ENCODE measurements at regions not wholly inside any gene's neighbourhood (a gene's known extent, or its start where the extent isn't known, plus 50 kb on each side); places are given as distances from the start of the nearest gene placed in this dataset.

DNA sequence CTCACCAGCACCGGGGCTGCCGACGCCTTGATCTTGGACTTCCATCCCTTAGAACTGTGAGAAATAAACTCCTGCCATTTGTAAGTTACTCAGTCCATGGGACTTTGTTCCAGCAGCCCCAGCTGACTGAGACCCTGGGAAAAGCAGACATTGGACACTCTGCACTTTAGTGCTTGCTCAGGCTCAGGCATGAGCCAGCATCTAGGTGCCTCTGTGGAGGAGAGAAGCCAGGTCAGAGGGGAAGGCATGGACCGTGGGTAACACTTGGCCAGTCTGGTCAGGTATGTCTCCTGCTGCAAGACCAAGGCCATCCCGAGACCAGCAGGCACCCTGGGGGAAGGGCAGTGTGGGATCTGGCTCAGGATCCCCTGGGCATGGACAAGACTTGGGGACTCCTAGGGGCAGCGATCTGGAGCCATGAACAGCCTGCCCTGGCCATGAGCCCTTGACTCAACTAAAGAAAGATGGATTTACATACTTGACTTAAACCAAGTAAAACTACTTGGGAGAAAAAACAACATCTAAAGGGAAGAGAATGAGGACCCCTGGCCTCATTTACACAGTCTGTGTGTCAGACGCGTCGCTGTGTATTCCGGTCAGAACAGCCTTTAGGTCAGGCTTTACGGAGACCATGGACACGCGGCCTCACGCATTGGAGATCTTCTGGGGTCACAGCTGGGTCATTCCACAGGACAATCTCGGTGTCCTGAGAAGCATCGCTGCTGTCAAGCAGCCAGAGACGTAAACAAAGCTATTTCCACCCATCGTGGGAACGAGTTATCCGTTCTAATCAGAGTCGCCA, 497.1 kb downstream of the BRD1 start:
- no peak for DNase-seq

- no peak for DNase-seq
Observed at GRCh38 chr22:49329636-49330035, 498.0 kb downstream of the BRD1 start.

- DNase-seq, result no peak
Observed at GRCh38 chr22:49328630-49329405, 498.9 kb downstream of the BRD1 start.

DNA sequence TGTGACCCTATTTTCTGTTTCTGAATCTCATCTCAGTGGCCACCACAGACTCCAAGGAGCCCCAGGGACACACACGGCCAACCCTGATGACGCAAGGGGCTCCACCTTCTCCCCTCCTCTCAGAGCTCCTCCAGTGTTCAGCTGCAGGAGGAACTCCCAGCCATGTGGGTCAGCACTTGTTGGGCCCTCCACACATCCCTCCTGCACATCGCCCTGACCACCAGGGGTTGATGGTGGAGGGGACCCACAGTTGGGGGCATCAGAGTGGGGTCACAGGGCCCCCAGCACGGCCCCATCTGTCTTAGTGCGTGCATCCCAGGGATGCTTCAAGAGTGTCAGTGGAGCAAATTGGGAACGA, 499.6 kb downstream of the BRD1 start:
- DNase-seq, result no peak

GRCh38 chr22:49327411-49328117, 500.1 kb downstream of the BRD1 start:
- no peak for DNase-seq

- no peak for DNase-seq
Observed at GRCh38 chr22:49326558-49326957, 501.1 kb downstream of the BRD1 start.

DNA sequence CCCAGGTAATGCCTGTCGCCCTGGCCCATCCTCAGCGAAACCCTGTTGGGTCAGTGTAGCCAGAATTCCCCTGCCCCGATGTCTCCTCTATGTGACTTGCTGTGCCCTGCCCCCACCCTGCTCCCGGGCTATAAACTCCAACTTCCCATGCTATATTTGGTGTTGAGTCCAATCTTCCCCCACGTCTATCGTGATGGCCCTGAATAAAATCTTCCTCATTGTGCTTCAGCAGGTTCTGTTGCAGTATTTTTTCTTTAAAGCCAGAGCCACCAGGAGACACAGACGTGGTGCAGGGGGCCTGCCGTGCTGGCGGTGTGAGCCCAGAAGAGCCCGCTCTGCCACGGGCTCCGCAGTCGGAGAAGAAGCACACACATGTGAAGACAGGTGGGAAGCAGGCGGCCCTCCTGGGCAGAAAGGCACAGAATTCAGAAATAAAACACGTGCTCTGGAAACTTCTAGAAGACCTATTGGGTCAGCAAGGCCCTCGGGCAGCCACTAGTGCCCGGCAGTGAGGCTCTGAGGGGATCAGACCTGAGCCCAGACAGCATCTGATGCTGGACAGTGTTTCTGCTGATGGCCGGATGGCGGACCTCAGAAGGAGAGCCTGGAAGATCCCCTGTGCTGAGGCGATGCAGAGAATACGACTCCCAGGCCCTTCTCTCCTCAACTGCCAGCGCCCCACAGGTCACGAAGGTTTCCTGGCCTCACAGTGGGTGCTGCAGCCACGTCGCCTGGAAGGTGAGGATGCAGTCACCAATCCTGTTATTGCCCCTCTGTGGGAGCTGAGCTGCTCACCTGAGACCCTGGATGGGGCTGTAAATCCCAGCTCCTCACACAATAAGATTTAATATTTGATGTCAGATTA, 501.9 kb downstream of the BRD1 start:
- no peak for DNase-seq

- DNase-seq, result no peak
Observed at GRCh38 chr22:49324527-49325491, 502.9 kb downstream of the BRD1 start.

GRCh38 chr22:49323751-49324415, 503.8 kb downstream of the BRD1 start:
- DNase-seq, result no peak

DNA sequence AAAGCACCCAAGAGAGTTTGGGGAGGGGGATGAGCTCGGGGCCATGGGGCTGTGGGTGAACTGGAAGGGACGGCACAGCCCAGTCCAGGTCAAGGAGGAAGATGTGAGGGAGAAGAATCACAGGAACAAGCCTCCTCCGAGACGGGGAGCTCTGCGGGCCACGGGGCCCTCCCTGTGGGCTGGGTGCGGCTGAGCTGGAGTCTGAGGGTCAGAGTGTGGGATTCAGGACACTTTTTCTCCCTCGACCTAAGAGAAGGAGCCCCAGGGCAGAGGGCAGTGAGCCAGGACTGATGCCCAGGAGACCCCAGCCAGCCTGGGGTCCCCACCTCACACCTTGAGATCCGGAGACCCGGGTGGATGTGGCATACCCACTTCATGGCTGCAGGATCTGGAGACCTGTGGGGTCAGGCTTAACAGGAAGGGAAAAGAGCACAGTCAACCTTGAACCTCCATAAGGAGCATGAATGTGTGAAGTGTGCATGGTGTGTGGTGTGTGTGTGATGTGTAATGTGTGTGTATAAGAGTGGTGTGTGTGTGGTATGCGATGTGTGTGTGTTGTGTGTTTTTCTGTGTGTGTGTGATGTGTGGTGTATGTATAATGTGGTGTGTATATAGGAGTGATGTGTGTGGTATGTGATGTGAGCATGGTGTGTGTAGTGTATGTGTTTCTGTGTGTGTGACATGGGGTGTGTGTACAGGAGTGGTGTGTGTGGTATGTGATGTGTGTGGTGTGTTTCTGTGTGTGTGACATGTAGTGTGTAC, 504.6 kb downstream of the BRD1 start:
- DNase-seq, result no peak

DNA sequence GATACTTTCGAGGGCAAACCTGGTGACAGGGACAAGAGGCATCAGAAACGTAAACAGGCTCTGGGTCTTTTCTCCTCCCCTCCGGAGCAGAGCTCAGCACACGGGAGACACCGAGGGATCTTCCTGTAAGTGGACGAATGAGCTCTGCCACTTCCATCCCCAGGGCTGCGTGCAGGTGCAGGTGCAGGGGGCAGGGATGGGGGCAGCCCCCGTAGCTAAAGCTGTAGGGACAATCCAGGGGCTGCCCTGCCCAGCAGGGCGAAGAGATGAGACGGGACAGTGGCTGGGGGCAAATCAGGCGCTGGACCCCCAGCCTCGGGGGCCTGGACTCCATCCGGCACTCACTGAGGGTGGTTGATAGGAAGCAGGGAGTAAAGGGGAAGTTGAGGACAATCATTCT, 505.4 kb downstream of the BRD1 start:
- DNase-seq, result no peak

GRCh38 chr22:49321477-49322055, 506.1 kb downstream of the BRD1 start:
- DNase-seq, result no peak

DNA sequence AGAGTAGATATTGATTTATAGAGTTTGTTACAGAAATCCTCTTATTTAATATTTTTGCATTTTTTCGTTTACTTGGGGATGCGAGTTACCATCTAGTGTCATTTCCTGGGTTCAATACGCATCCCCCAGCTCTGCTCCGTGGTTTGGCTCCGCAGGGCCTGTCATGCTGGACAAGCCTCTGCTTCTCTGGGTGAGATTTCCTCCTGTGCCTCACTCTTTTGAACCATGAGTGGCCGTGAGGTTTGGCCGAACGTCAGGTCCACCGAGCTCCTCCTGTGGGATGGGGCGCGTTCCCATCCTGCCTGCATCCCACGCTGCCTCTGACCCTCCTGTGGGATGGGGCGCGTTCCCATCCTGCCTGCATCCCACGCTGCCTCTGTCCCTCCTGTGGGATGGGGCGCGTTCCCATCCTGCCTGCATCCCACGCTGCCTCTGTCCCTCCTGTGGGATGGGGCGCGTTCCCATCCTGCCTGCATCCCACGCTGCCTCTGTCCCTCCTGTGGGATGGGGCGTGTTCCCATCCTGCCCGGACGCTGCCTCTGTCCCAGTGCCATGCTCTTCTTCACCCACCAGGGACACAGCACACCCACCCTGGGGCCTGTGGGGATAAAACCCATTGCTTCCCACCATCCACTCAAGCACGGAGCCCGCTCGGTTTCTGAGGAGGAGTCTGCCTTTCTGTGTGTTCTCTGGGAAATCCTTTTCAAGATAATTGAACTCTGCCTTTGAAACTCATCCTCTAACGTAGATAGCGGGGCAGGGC, 506.8 kb downstream of the BRD1 start:
- DNase-seq, result no peak

- DNase-seq, result no peak
Observed at GRCh38 chr22:49317369-49317768, 510.3 kb downstream of the BRD1 start.

DNA sequence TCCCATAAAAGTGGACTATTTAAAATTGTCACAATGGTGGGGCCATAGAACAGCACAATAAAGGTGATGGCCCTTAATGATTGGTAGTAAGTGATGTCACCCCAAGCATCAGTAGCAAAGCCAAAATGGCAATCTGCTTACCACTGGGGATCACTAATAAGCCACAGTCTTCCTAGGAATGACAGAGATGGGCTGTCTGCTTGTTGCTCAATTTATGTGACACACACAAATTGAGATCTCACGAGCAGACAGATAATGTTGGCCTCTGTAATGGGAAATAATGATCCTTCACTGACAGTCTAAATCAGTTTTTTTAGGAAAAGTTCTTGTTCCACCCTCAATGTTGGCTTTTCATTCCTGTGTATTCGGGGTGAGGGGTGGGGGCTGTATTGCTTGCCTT, 515.1 kb downstream of the BRD1 start:
- DNase-seq, result no peak

- DNase-seq, result no peak
Observed at GRCh38 chr22:49310354-49310753, 517.3 kb downstream of the BRD1 start.

GRCh38 chr22:49308300-49308699, 519.4 kb downstream of the BRD1 start:
- DNase-seq, result no peak

- DNase-seq, result no peak
Observed at GRCh38 chr22:49307870-49308269, 519.8 kb downstream of the BRD1 start.

DNA sequence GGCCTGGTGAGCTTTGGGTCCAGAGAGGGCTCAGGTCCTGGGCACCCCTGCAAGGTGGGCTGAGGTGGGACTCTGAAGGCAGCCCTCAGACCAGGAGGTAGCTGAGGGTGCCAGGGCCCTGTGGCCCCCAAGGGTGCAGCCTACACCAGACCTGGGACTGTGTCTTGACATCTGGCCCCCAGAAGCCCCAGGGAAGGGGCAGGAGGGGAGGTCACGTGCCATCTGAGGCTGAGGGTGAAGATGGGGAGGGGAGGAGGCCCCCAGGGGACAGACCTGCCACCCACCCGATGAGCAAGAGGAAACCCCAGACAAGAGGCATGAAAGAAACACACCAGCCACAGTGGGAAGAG, 520.2 kb downstream of the BRD1 start:
- DNase-seq, result no peak
